HepG2 (cell line): ENCODE measurements at regions not wholly inside any gene's neighbourhood (a gene's known extent, or its start where the extent isn't known, plus 50 kb on each side); places are given as distances from the start of the nearest gene placed in this dataset.

Source experiments
- ATAC-seq: fragments of 200-7000 bp; cut with Tn5 transposase; 3 replicates; pipeline ENCODE4 v1.9.1; 2020; ENCODE audit warnings: mild to moderate bottlenecking, moderate library complexity
- BruUV-seq: library from RNA; stranded (reverse); fragments of 400-500 nt; replicated peaks from 2 replicates; lab custom pipeline; 2021; lab: Mats Ljungman, UMichigan
- CTCF ChIA-PET: fragments of 300-600 bp; formaldehyde crosslinking; extraction: SDS; loops from one replicate; lab custom pipeline; 2021; ENCODE audit warnings: low total read pairs, inconsistent platforms, low intra/inter-chr PET ratio; lab: Yijun Ruan, JAX
- POLR2A ChIA-PET: fragments of 350-600 bp; sonication (Branson Sonifier 250); formaldehyde crosslinking; loops from one replicate; lab custom pipeline; 2020; ENCODE audit warnings: antibody characterized with exemption, inconsistent platforms; lab: Yijun Ruan, JAX
- DNase-seq: peaks from one replicate; pipeline ENCODE4 v3.0.0-alpha.2; 2015; ENCODE audit warnings: low spot score
- FAIRE-seq: peaks from 3 replicates; lab custom pipeline; 2011; peaks lifted over from hg19 to GRCh38; lab: Jason Lieb, UNC
- H2AFZ ChIP-seq: one replicate; pipeline ENCODE4 v1.6.1; 2011; ENCODE audit warnings: low read length, inconsistent platforms
- H3K27ac ChIP-seq: fragments of 300-600 bp; 3 replicates; pipeline ENCODE4 v1.8.0; 2011; ENCODE audit warnings: mixed run types, mild to moderate bottlenecking, mixed read lengths, low read length, inconsistent platforms; ENCODE audit not compliant: insufficient read depth; ENCODE audit errors: extremely low read length
- H3K27me3 ChIP-seq, 2 experiments: fragments of 200-600 bp in 1 of 2; 2 replicates in 1 of 2; 3 replicates in 1 of 2; pipeline versions ENCODE4 v1.6.0 to v1.8.0; 2011; ENCODE audit warnings: low read length in 2 of 2, mild to moderate bottlenecking in 2 of 2, moderate library complexity in 2 of 2, inconsistent platforms in 1 of 2; ENCODE audit not compliant: insufficient read depth in 2 of 2, control insufficient read depth in 1 of 2
- H3K36me3 ChIP-seq, 2 experiments: fragments of 200-600 bp in 1 of 2; replicated peaks in 1 of 2; 2 replicates in 1 of 2; 3 replicates in 1 of 2; pipeline versions ENCODE4 v1.5.1 to v1.8.0; 2011; ENCODE audit warnings: low read length in 2 of 2, inconsistent platforms in 1 of 2; ENCODE audit not compliant: insufficient read depth in 2 of 2, control insufficient read depth in 1 of 2
- H3K4me1 ChIP-seq: 2 replicates; pipeline ENCODE4 v1.5.1; 2012; ENCODE audit warnings: low read length, inconsistent platforms; ENCODE audit not compliant: insufficient read depth
- H3K4me2 ChIP-seq: 2 replicates; pipeline ENCODE4 v1.6.0; 2011; ENCODE audit warnings: low read depth, low read length, inconsistent platforms
- H3K4me3 ChIP-seq, 3 experiments: fragments of 200-600 bp in 1 of 3; sonication (generic), shearing (Covaris generic) in 1 of 3; replicated peaks in 1 of 3; 2 replicates each; pipeline ENCODE4 v1.5.1; 2011 to 2016; ENCODE audit warnings: low read length in 3 of 3, inconsistent platforms in 2 of 3, low read depth in 2 of 3, mild to moderate bottlenecking in 2 of 3, control low read depth in 1 of 3, mixed read lengths in 1 of 3; ENCODE audit not compliant: insufficient read depth in 1 of 3
- H3K79me2 ChIP-seq: one replicate; pipeline ENCODE4 v1.6.1; 2011; ENCODE audit warnings: low read length, inconsistent platforms; ENCODE audit not compliant: insufficient read depth
- H3K9ac ChIP-seq: 2 replicates; pipeline ENCODE4 v1.6.0; 2011; ENCODE audit warnings: mild to moderate bottlenecking, low read depth, low read length, inconsistent platforms; ENCODE audit not compliant: insufficient read depth
- H3K9me3 ChIP-seq: 2 replicates; pipeline ENCODE4 v1.5.1; 2012; ENCODE audit warnings: mild to moderate bottlenecking, low read length
- H4K20me1 ChIP-seq: 2 replicates; pipeline ENCODE4 v1.6.0; 2011; ENCODE audit warnings: inconsistent platforms, mild to moderate bottlenecking, low read length, moderate library complexity; ENCODE audit not compliant: insufficient read depth
- EED ChIP-seq: sonication (generic); formaldehyde crosslinking; IDR thresholded peaks from 2 replicates; pipeline ENCODE4 v1.5.0; 2020; ENCODE audit warnings: mild to moderate bottlenecking, missing genetic modification reagents
- HDAC6 ChIP-seq: fragments of 200-600 bp; sonication (generic); IDR thresholded peaks from 2 replicates; pipeline ENCODE4 v1.7.0; 2017; ENCODE audit warnings: mild to moderate bottlenecking, antibody characterized with exemption, low read length, low read depth
- KAT7 ChIP-seq: IDR thresholded peaks from 2 replicates; pipeline ENCODE4 v1.6.1; 2018; ENCODE audit warnings: borderline replicate concordance, missing compliant biosample characterization
- KDM5B ChIP-seq: sonication (generic); formaldehyde crosslinking; IDR thresholded peaks from 2 replicates; pipeline ENCODE4 v1.4.0; 2020; ENCODE audit warnings: missing genetic modification reagents, mild to moderate bottlenecking, borderline replicate concordance
- MZF1 ChIP-seq: sonication (generic); formaldehyde crosslinking; IDR thresholded peaks from 2 replicates; pipeline ENCODE4 v1.8.1; 2023; ENCODE audit warnings: mild to moderate bottlenecking, missing genetic modification reagents, borderline replicate concordance
- NFIC ChIP-seq: IDR thresholded peaks from 2 replicates; pipeline ENCODE4 v1.6.1; 2012; ENCODE audit warnings: mild to moderate bottlenecking, low read length, inconsistent platforms
- POLR2G ChIP-seq: fragments of 200-400 bp; formaldehyde crosslinking; IDR thresholded peaks from 2 replicates; pipeline ENCODE4 v1.6.1; 2018; ENCODE audit warnings: mild to moderate bottlenecking, low read depth, low read length, moderate library complexity
- RERE ChIP-seq: IDR thresholded peaks from 2 replicates; pipeline ENCODE4 v1.6.1; 2016; ENCODE audit warnings: low read depth, missing genetic modification reagents, missing compliant biosample characterization
- RFX5 ChIP-seq: IDR thresholded peaks from 2 replicates; pipeline ENCODE4 v1.6.1; 2011; ENCODE audit warnings: low read depth, low read length, improper control_type of control experiment
- SP2 ChIP-seq: sonication (generic); formaldehyde crosslinking; IDR thresholded peaks from 2 replicates; pipeline ENCODE4 v1.5.1; 2020; ENCODE audit warnings: mild to moderate bottlenecking, missing genetic modification reagents
- ZFP82 ChIP-seq: sonication (generic); formaldehyde crosslinking; IDR thresholded peaks from 2 replicates; pipeline ENCODE4 v1.5.1; 2020; ENCODE audit warnings: mild to moderate bottlenecking, missing genetic modification reagents, borderline replicate concordance
- ZNF280D ChIP-seq: sonication (generic); formaldehyde crosslinking; IDR thresholded peaks from 2 replicates; pipeline ENCODE4 v1.5.1; 2020; ENCODE audit warnings: mild to moderate bottlenecking, missing genetic modification reagents
- ZNF432 ChIP-seq: sonication (generic); formaldehyde crosslinking; IDR thresholded peaks from 2 replicates; pipeline ENCODE4 v1.5.0; 2020; ENCODE audit warnings: missing genetic modification reagents, mild to moderate bottlenecking, borderline replicate concordance
- ZNF605 ChIP-seq: sonication (generic); formaldehyde crosslinking; IDR thresholded peaks from 2 replicates; pipeline ENCODE4 v1.8.0; 2022; ENCODE audit warnings: mild to moderate bottlenecking, missing genetic modification reagents
- ZNF776 ChIP-seq: sonication (generic); formaldehyde crosslinking; IDR thresholded peaks from 2 replicates; pipeline ENCODE4 v1.4.0; 2020; ENCODE audit warnings: mild to moderate bottlenecking, missing genetic modification reagents
- ZSCAN22 ChIP-seq: sonication (generic); formaldehyde crosslinking; IDR thresholded peaks from 2 replicates; pipeline ENCODE4 v1.4.0; 2020; ENCODE audit warnings: mild to moderate bottlenecking, missing genetic modification reagents
- ZSCAN31 ChIP-seq: sonication (generic); formaldehyde crosslinking; IDR thresholded peaks from 2 replicates; pipeline ENCODE4 v1.5.0; 2020; ENCODE audit warnings: low read depth, mild to moderate bottlenecking, missing genetic modification reagents
- WGBS: methylation state at CpG from one replicate; pipeline ENCODE4 v1.1.6; 2017; ENCODE audit warnings: low lambda C conversion rate; 5-methylcytosine and 5-hydroxymethylcytosine counted together
- in situ Hi-C: cut with HindIII; loops from 2 replicates; pipeline ENCODE4 v1.10.0; 2017; ENCODE audit warnings: low pct_unique_long_range_greater_than_20kb; ENCODE audit not compliant: extremely low pct_ligation_motif_present
- intact Hi-C: fragments of 100-400 bp; cut with micrococcal nuclease; formaldehyde crosslinking; loops from one replicate; pipeline ENCODE4 v1.10.0; 2022; ENCODE audit not compliant: unreplicated experiment
- TF ChIP-seq, protein P1 (sequence below): IDR thresholded peaks from 2 replicates; pipeline ENCODE4 v1.6.1; 2016; ENCODE audit warnings: control low read depth

GRCh38 chr12:16984484-16984883, 378.5 kb upstream of the LMO3 start:
- Histone ChIP-seq H3K27ac (no peak overlapping the region), H3K9ac (no peak overlapping the region), H3K9me3 (no peaks in the 10 kb centered on the region), H3K4me1 (no peaks in the 10 kb centered on the region), H3K79me2 (no peaks in the 10 kb centered on the region), H3K4me3 (no peak overlapping the region), H3K4me2 (no peak overlapping the region), H3K27me3 (no peaks in the 10 kb centered on the region), H2AFZ (no peak overlapping the region), H3K36me3 (no peaks in the 10 kb centered on the region), H4K20me1 (no peaks in the 10 kb centered on the region)
- ChIA-PET POLR2A (no interaction called here), CTCF (no interaction called here)
- ATAC-seq: no peak
- intact Hi-C loops: no loop called here
- in situ Hi-C loops: no loop called here
- TF ChIP-seq, protein P1, sequence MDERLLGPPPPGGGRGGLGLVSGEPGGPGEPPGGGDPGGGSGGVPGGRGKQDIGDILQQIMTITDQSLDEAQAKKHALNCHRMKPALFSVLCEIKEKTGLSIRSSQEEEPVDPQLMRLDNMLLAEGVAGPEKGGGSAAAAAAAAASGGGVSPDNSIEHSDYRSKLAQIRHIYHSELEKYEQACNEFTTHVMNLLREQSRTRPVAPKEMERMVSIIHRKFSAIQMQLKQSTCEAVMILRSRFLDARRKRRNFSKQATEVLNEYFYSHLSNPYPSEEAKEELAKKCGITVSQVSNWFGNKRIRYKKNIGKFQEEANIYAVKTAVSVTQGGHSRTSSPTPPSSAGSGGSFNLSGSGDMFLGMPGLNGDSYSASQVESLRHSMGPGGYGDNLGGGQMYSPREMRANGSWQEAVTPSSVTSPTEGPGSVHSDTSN (CRISPR knock-in tag): no peak
- TF ChIP-seq ZFP82 (CRISPR knock-in tag) (no peak), SP2 (CRISPR knock-in tag) (no peak), EED (CRISPR knock-in tag) (no peak), ZNF605 (no peak), MZF1 (CRISPR knock-in tag) (no peak), HDAC6 (no peak), ZSCAN22 (CRISPR knock-in tag) (no peak), POLR2G (no peak), ZNF280D (CRISPR knock-in tag) (no peak), RFX5 (no peak), ZNF432 (CRISPR knock-in tag) (no peak), ZSCAN31 (no peak), KDM5B (CRISPR knock-in tag) (no peak), NFIC (no peak), RERE (no peak), ZNF776 (CRISPR knock-in tag) (no peak), KAT7 (CRISPR knock-in tag) (no peak)
- no peak for DNase-seq
- no TSS peak for BruUV-seq
- FAIRE-seq: no peak
- WGBS: 30% methylated on average over 3 of the region's 3 CpGs
